OCI-M1 (cell line): ENCODE measurements at regions not wholly inside any gene's neighbourhood (a gene's known extent, or its start where the extent isn't known, plus 50 kb on each side); places are given as distances from the start of the nearest gene placed in this dataset.

ENCODE experiments used
- DNase-seq: peaks from one replicate; lab custom pipeline; 2025; lab: John Stamatoyannopoulos, UW

GRCh38 chrX:147119088-147119487, 304.5 kb upstream of the CXorf51A start:
- DNase-seq: no peak

GRCh38 chrX:147079974-147080373, 265.4 kb upstream of the CXorf51A start:
- DNase-seq: no peak

- no peak for DNase-seq
Measured at GRCh38 chrX:147079457-147079856, 264.9 kb upstream of the CXorf51A start.

- DNase-seq: no peak
Measured at GRCh38 chrX:147077472-147077871, 262.9 kb upstream of the CXorf51A start.

GRCh38 chrX:147072747-147073146, 258.2 kb upstream of the CXorf51A start:
- peak; percentile 65 for DNase-seq

- DNase-seq: peak; percentile 19
Measured at GRCh38 chrX:147069926-147070325, 255.4 kb upstream of the CXorf51A start.
